ENCODE measurements at regions not wholly inside any gene's neighbourhood (a gene's known extent, or its start where the extent isn't known, plus 50 kb on each side); places are given as distances from the start of the nearest gene placed in this dataset.

GRCh38 chr14:29316936-29317335, 550.3 kb downstream of the FOXG1 start:
- TF ChIP-seq MAFK (IDR thresholded peaks at IDR 0.05; ENCODE audit: partially characterized antibody) = peak; percentile 86
- TF ChIP-seq, protein P1, sequence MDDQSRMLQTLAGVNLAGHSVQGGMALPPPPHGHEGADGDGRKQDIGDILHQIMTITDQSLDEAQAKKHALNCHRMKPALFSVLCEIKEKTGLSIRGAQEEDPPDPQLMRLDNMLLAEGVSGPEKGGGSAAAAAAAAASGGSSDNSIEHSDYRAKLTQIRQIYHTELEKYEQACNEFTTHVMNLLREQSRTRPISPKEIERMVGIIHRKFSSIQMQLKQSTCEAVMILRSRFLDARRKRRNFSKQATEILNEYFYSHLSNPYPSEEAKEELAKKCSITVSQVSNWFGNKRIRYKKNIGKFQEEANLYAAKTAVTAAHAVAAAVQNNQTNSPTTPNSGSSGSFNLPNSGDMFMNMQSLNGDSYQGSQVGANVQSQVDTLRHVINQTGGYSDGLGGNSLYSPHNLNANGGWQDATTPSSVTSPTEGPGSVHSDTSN (IDR thresholded peaks at IDR 0.05) = no peak
- Histone ChIP-seq H3K4me1 (no peaks in the 10 kb centered on the region), H3K4me3 (no peak overlapping the region), H3K9me3 (no peaks in the 10 kb centered on the region), H3K27ac (no peak overlapping the region), H3K4me2 (no peak overlapping the region)
- no peak for DNase-seq (ENCODE audit: low read depth in 1 of 2, low spot score in 1 of 2)
- ChIA-PET POLR2A (no interaction called here), CTCF (no interaction called here)
- FAIRE-seq = no peak
- no peak for ATAC-seq
- WGBS (ENCODE audit: missing lambda C conversion rate) = 14% methylated on average over 2 of the region's 2 CpGs

GRCh38 chr14:29317423-29317822, 550.8 kb downstream of the FOXG1 start:
- TF ChIP-seq TP53 (CRISPR knock-in tag; IDR thresholded peaks at IDR 0.05) (no peak), E2F6 (IDR thresholded peaks at IDR 0.05; ENCODE audit: borderline replicate concordance, low read depth) (no peak)
- POLR2A ChIA-PET = no interaction called here
- FAIRE-seq = no peak

GRCh38 chr14:29320286-29320685, 553.7 kb downstream of the FOXG1 start:
- H3K9me3 ChIP-seq = no peaks in the 10 kb centered on the region
- ATAC-seq (no peak), DNase-seq (ENCODE audit: low read depth in 1 of 2, low spot score in 1 of 2) (no peak), FAIRE-seq (no peak)
- TF ChIP-seq PHF8 (IDR thresholded peaks at IDR 0.05; ENCODE audit: borderline replicate concordance, low read depth) (no peak), CBX2 (IDR thresholded peaks at IDR 0.05; ENCODE audit: borderline replicate concordance, low read depth) (no peak)
- ChIA-PET POLR2A (interaction anchor here (0.6 kb wide), 1 partner anchor 359 kb away, joined by 3 read pairs; no protein-coding TSS in a partner anchor), CTCF (no interaction called here)
- H3K27ac ChIP-seq = no peak overlapping the region
- no peak overlapping the region for H3K4me3 ChIP-seq
- no peak overlapping the region for H3K4me2 ChIP-seq
- no peaks in the 10 kb centered on the region for H3K4me1 ChIP-seq
- 31% methylated on average over 1 of the region's 1 CpG for WGBS (ENCODE audit: missing lambda C conversion rate)

More at GRCh38 chr14:29317423-29317822, 550.8 kb downstream of the FOXG1 start:
- CTCF ChIA-PET = no interaction called here
- Histone ChIP-seq H3K4me1 (no peaks in the 10 kb centered on the region), H3K9me3 (no peaks in the 10 kb centered on the region), H3K4me3 (no peak overlapping the region), H3K27ac (no peak overlapping the region), H3K4me2 (no peak overlapping the region)
- ATAC-seq (no peak), DNase-seq (ENCODE audit: low read depth in 1 of 2, low spot score in 1 of 2) (no peak)
- WGBS (ENCODE audit: missing lambda C conversion rate) = 24% methylated on average over 1 of the region's 1 CpG

DNA sequence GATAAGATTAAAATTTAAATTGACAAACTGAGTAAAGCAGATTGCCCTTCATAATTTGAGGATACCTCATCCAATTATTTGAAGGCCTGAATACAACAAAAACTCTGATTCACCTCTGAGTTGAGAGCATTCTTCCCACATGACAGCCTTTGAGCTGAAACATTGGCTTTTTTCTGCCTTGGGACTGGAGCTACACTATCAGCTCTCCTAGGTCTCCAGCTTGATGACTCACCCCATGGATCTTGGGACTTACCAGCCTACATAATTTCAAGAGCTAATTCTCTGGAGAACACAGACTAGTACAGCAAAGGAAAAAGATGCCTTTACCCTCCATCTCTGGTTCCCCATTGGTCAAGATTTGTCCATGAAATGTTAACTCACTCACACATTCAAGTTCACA, 555.1 kb downstream of the FOXG1 start:
- H3K4me2 ChIP-seq = no peak overlapping the region
- FAIRE-seq (no peak), DNase-seq (ENCODE audit: low read depth in 1 of 2, low spot score in 1 of 2) (no peak), ATAC-seq (no peak)
- no peaks in the 10 kb centered on the region for H3K9me3 ChIP-seq
- H3K4me3 ChIP-seq = no peak overlapping the region
- no peaks in the 10 kb centered on the region for H3K4me1 ChIP-seq
- TF ChIP-seq, protein P2, sequence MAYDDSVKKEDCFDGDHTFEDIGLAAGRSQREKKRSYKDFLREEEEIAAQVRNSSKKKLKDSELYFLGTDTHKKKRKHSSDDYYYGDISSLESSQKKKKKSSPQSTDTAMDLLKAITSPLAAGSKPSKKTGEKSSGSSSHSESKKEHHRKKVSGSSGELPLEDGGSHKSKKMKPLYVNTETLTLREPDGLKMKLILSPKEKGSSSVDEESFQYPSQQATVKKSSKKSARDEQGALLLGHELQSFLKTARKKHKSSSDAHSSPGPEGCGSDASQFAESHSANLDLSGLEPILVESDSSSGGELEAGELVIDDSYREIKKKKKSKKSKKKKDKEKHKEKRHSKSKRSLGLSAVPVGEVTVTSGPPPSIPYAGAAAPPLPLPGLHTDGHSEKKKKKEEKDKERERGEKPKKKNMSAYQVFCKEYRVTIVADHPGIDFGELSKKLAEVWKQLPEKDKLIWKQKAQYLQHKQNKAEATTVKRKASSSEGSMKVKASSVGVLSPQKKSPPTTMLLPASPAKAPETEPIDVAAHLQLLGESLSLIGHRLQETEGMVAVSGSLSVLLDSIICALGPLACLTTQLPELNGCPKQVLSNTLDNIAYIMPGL (CRISPR knock-in tag; IDR thresholded peaks at IDR 0.05; ENCODE audit: borderline replicate concordance) = no peak
- TF ChIP-seq SREBF2 (IDR thresholded peaks at IDR 0.05) (no peak), MAX (IDR thresholded peaks at IDR 0.05) (no peak), MAFK (IDR thresholded peaks at IDR 0.05; ENCODE audit: partially characterized antibody) (no peak)
- ChIA-PET POLR2A (no interaction called here), CTCF (no interaction called here)
- H3K27ac ChIP-seq = no peak overlapping the region

GRCh38 chr14:29339494-29340172, 573.0 kb downstream of the FOXG1 start:
- H3K4me1 ChIP-seq = no peaks in the 10 kb centered on the region
- no peak overlapping the region for H3K27ac ChIP-seq
- ATAC-seq (no peak), FAIRE-seq (no peak), DNase-seq (ENCODE audit: low read depth in 1 of 2, low spot score in 1 of 2) (no peak)
- POLR2A ChIA-PET = no interaction called here
- WGBS (ENCODE audit: missing lambda C conversion rate) = 37% methylated on average over 3 of the region's 3 CpGs
- no peak overlapping the region for H3K4me2 ChIP-seq
- CTCF ChIA-PET = no interaction called here
- H3K9me3 ChIP-seq = no peaks in the 10 kb centered on the region
- H3K4me3 ChIP-seq = no peak overlapping the region
- TF ChIP-seq, protein P3, sequence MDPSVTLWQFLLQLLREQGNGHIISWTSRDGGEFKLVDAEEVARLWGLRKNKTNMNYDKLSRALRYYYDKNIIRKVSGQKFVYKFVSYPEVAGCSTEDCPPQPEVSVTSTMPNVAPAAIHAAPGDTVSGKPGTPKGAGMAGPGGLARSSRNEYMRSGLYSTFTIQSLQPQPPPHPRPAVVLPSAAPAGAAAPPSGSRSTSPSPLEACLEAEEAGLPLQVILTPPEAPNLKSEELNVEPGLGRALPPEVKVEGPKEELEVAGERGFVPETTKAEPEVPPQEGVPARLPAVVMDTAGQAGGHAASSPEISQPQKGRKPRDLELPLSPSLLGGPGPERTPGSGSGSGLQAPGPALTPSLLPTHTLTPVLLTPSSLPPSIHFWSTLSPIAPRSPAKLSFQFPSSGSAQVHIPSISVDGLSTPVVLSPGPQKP (IDR thresholded peaks at IDR 0.05; ENCODE audit: low read depth, low read length) = no peak
- no peak for TF ChIP-seq MAX (IDR thresholded peaks at IDR 0.05)
- no peak for TF ChIP-seq HOXB13 (CRISPR knock-in tag; IDR thresholded peaks at IDR 0.05; ENCODE audit: low read depth)
- no peak for TF ChIP-seq KDM1A (IDR thresholded peaks at IDR 0.05; ENCODE audit: low read depth)
- no peak for TF ChIP-seq HOXB5 (CRISPR knock-in tag; IDR thresholded peaks at IDR 0.05)
- TF ChIP-seq FOSB (CRISPR knock-in tag; IDR thresholded peaks at IDR 0.05) = no peak
- no peak for TF ChIP-seq EHF (CRISPR knock-in tag; IDR thresholded peaks at IDR 0.05)
- TF ChIP-seq BHLHE40 (IDR thresholded peaks at IDR 0.05; ENCODE audit: low read depth, low read length) = no peak
- TF ChIP-seq SMC3 (IDR thresholded peaks at IDR 0.05) = no peak
- TF ChIP-seq CHD2 (IDR thresholded peaks at IDR 0.05; ENCODE audit: low read length, partially characterized antibody) = no peak
- no peak for TF ChIP-seq POLR2A (IDR thresholded peaks at IDR 0.05; ENCODE audit: low read length)
- TF ChIP-seq, protein P1 (IDR thresholded peaks at IDR 0.05) = no peak
- TF ChIP-seq RARB (CRISPR knock-in tag; IDR thresholded peaks at IDR 0.05) = no peak
- TF ChIP-seq RFX5 (IDR thresholded peaks at IDR 0.05) = no peak
- TF ChIP-seq NR3C1 (IDR thresholded peaks at IDR 0.05) = no peak

Data from A549 (cell line).